ENCODE measurements at regions not wholly inside any gene's neighbourhood (a gene's known extent, or its start where the extent isn't known, plus 50 kb on each side); places are given as distances from the start of the nearest gene placed in this dataset.
"Not testable (repeated sequence)": the region's sequence is repeated elsewhere in the genome, so short reads cannot be mapped to it uniquely, and the experiment has no call there.

DNA sequence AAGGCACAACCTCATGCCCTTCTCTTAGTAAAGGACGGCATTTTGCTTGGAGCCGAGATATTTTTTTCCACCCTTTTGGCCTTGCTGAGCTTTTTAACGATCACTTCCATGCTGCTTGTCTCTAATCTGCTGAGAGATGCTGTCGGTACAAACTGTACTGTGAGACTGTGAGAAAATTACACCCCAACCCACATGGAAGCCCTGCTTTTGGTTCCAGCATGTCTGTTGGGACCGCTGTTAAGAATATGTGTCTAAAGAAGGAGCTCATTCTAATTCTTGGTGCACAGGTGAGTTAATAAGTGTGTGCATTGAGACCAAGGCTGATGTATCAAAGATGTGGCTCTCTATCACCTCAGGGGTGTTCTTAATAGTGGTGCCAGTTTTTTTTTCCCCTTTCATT is 304.5 kb upstream of the MAP3K7 start:
- Histone ChIP-seq H3K4me1 (ENCODE audit: control insufficient read depth in 3 of 3, insufficient read depth in 3 of 3, low read length in 3 of 3) (no peaks in the 10 kb centered on the region), H3K9ac (ENCODE audit: low read depth in 1 of 3, low read length in 3 of 3) (no peak overlapping the region), H3K4me3 (ENCODE audit: low read length in 3 of 3) (no peak overlapping the region), H3K9me3 (ENCODE audit: control insufficient read depth in 3 of 3, low read length in 3 of 3) (no peaks in the 10 kb centered on the region), H3K27ac (ENCODE audit: low read depth, low read length) (no peak overlapping the region), H3K27me3 (ENCODE audit: control insufficient read depth in 3 of 3, insufficient read depth in 3 of 3, low read length in 3 of 3) (peaks cover 0 to 4% (median 3%) of the 10 kb centered on the region in 3 donors), H3K36me3 (ENCODE audit: control insufficient read depth in 3 of 3, insufficient read depth in 3 of 3, low read length in 3 of 3) (no peaks in the 10 kb centered on the region)

GRCh38 chr6:90890683-90891330 is 303.9 kb upstream of the MAP3K7 start:
- no peak overlapping the region for H3K27ac ChIP-seq (ENCODE audit: low read depth, low read length)
- H3K9me3 ChIP-seq (ENCODE audit: control insufficient read depth in 3 of 3, low read length in 3 of 3): no peaks in the 10 kb centered on the region
- peaks cover 0 to 4% (median 3%) of the 10 kb centered on the region in 3 donors for H3K27me3 ChIP-seq (ENCODE audit: control insufficient read depth in 3 of 3, insufficient read depth in 3 of 3, low read length in 3 of 3)
- H3K9ac ChIP-seq (ENCODE audit: low read depth in 1 of 3, low read length in 3 of 3): no peak overlapping the region
- H3K36me3 ChIP-seq (ENCODE audit: control insufficient read depth in 3 of 3, insufficient read depth in 3 of 3, low read length in 3 of 3): no peaks in the 10 kb centered on the region
- H3K4me3 ChIP-seq (ENCODE audit: low read length in 3 of 3): no peak overlapping the region
- H3K4me1 ChIP-seq (ENCODE audit: control insufficient read depth in 3 of 3, insufficient read depth in 3 of 3, low read length in 3 of 3): no peaks in the 10 kb centered on the region

GRCh38 chr6:90887764-90888163 is 300.9 kb upstream of the MAP3K7 start:
- H3K9ac ChIP-seq (ENCODE audit: low read depth in 1 of 3, low read length in 3 of 3): no peak overlapping the region
- H3K27me3 ChIP-seq (ENCODE audit: control insufficient read depth in 3 of 3, insufficient read depth in 3 of 3, low read length in 3 of 3): no peaks in the 10 kb centered on the region
- H3K4me3 ChIP-seq (ENCODE audit: low read length in 3 of 3): no peak overlapping the region
- H3K4me1 ChIP-seq (ENCODE audit: control insufficient read depth in 3 of 3, insufficient read depth in 3 of 3, low read length in 3 of 3): no peaks in the 10 kb centered on the region
- H3K27ac ChIP-seq (ENCODE audit: low read depth, low read length): no peak overlapping the region
- no peaks in the 10 kb centered on the region for H3K36me3 ChIP-seq (ENCODE audit: control insufficient read depth in 3 of 3, insufficient read depth in 3 of 3, low read length in 3 of 3)
- H3K9me3 ChIP-seq (ENCODE audit: control insufficient read depth in 3 of 3, low read length in 3 of 3): no peaks in the 10 kb centered on the region

DNA sequence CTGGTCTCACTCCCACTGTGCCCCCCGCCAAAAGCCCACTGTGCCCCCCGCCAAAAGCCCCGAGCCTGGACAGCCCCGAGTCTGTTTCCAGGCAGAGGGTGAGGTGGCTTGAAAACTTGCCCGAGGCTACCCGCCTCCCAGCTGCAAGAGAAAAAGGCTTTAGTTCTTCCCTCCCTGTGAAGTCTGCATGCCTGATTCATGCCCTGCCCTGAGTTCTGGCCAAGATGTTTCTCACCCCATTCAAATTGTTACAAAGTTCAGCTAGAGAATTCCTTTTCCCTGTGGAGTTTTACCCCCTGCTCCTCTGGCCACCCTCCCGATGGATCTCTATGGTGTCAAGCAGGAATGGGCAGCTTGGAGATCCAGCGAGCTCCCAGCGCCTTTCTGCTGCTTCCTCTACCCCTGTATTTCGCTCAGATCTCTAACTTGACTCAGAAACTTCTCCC is 298.8 kb upstream of the MAP3K7 start:
- H3K27ac ChIP-seq (ENCODE audit: low read depth, low read length): no peak overlapping the region
- H3K36me3 ChIP-seq (ENCODE audit: control insufficient read depth in 3 of 3, insufficient read depth in 3 of 3, low read length in 3 of 3): no peaks in the 10 kb centered on the region
- no peak overlapping the region for H3K9ac ChIP-seq (ENCODE audit: low read depth in 1 of 3, low read length in 3 of 3)
- H3K27me3 ChIP-seq (ENCODE audit: control insufficient read depth in 3 of 3, insufficient read depth in 3 of 3, low read length in 3 of 3): no peaks in the 10 kb centered on the region
- no peaks in the 10 kb centered on the region for H3K9me3 ChIP-seq (ENCODE audit: control insufficient read depth in 3 of 3, low read length in 3 of 3)
- H3K4me1 ChIP-seq (ENCODE audit: control insufficient read depth in 3 of 3, insufficient read depth in 3 of 3, low read length in 3 of 3): no peaks in the 10 kb centered on the region
- H3K4me3 ChIP-seq (ENCODE audit: low read length in 3 of 3): no peak overlapping the region

DNA sequence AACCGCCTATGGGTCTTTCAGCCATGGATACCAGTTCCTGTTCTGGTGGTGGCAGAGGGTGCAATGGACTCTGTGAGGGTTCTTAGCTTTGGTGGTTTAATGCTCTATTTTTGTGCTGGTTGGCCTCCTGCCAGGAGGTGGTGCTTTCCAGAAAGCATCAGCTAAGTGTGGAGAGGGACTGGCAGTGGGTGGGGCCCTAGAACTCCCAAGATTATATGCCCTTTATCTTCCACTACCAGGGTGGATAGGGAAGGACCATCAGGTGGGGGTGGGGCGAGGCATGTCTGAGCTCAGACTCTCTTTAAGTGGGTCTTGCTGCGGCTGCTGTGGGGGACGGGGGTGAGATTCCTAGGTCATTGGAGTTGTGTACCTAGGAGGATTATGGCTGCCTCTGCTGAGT is 298.3 kb upstream of the MAP3K7 start:
- not testable (repeated sequence) for H3K27ac ChIP-seq (ENCODE audit: low read depth, low read length); H3K27me3 ChIP-seq (ENCODE audit: control insufficient read depth in 3 of 3, insufficient read depth in 3 of 3, low read length in 3 of 3); H3K9me3 ChIP-seq (ENCODE audit: control insufficient read depth in 3 of 3, low read length in 3 of 3); H3K9ac ChIP-seq (ENCODE audit: low read depth in 1 of 3, low read length in 3 of 3); H3K36me3 ChIP-seq (ENCODE audit: control insufficient read depth in 3 of 3, insufficient read depth in 3 of 3, low read length in 3 of 3); H3K4me1 ChIP-seq (ENCODE audit: control insufficient read depth in 3 of 3, insufficient read depth in 3 of 3, low read length in 3 of 3); H3K4me3 ChIP-seq (ENCODE audit: low read length in 3 of 3)

- H3K27ac ChIP-seq (ENCODE audit: low read depth, low read length): no peak overlapping the region
- no peaks in the 10 kb centered on the region for H3K9me3 ChIP-seq (ENCODE audit: control insufficient read depth in 3 of 3, low read length in 3 of 3)
- H3K27me3 ChIP-seq (ENCODE audit: control insufficient read depth in 3 of 3, insufficient read depth in 3 of 3, low read length in 3 of 3): peaks cover 0 to 3% (median 0%) of the 10 kb centered on the region in 3 donors
- H3K9ac ChIP-seq (ENCODE audit: low read depth in 1 of 3, low read length in 3 of 3): no peak overlapping the region
- H3K4me3 ChIP-seq (ENCODE audit: low read length in 3 of 3): no peak overlapping the region
- H3K36me3 ChIP-seq (ENCODE audit: control insufficient read depth in 3 of 3, insufficient read depth in 3 of 3, low read length in 3 of 3): no peaks in the 10 kb centered on the region
- H3K4me1 ChIP-seq (ENCODE audit: control insufficient read depth in 3 of 3, insufficient read depth in 3 of 3, low read length in 3 of 3): no peaks in the 10 kb centered on the region
These were observed 290.7 kb upstream of the MAP3K7 start for GRCh38 chr6:90877616-90878015.

GRCh38 chr6:90874931-90875330 is 288.1 kb upstream of the MAP3K7 start:
- H3K9ac ChIP-seq (ENCODE audit: low read depth in 1 of 3, low read length in 3 of 3): no peak overlapping the region
- H3K27me3 ChIP-seq (ENCODE audit: control insufficient read depth in 3 of 3, insufficient read depth in 3 of 3, low read length in 3 of 3): peaks cover 0 to 3% (median 0%) of the 10 kb centered on the region in 3 donors
- H3K27ac ChIP-seq (ENCODE audit: low read depth, low read length): no peak overlapping the region
- H3K36me3 ChIP-seq (ENCODE audit: control insufficient read depth in 3 of 3, insufficient read depth in 3 of 3, low read length in 3 of 3): no peaks in the 10 kb centered on the region
- no peak overlapping the region for H3K4me3 ChIP-seq (ENCODE audit: low read length in 3 of 3)
- no peaks in the 10 kb centered on the region for H3K9me3 ChIP-seq (ENCODE audit: control insufficient read depth in 3 of 3, low read length in 3 of 3)
- no peaks in the 10 kb centered on the region for H3K4me1 ChIP-seq (ENCODE audit: control insufficient read depth in 3 of 3, insufficient read depth in 3 of 3, low read length in 3 of 3)

- no peaks in the 10 kb centered on the region for H3K36me3 ChIP-seq (ENCODE audit: control insufficient read depth in 3 of 3, insufficient read depth in 3 of 3, low read length in 3 of 3)
- no peak overlapping the region for H3K27ac ChIP-seq (ENCODE audit: low read depth, low read length)
- no peaks in the 10 kb centered on the region for H3K9me3 ChIP-seq (ENCODE audit: control insufficient read depth in 3 of 3, low read length in 3 of 3)
- H3K9ac ChIP-seq (ENCODE audit: low read depth in 1 of 3, low read length in 3 of 3): no peak overlapping the region
- H3K4me3 ChIP-seq (ENCODE audit: low read length in 3 of 3): no peak overlapping the region
- no peaks in the 10 kb centered on the region for H3K4me1 ChIP-seq (ENCODE audit: control insufficient read depth in 3 of 3, insufficient read depth in 3 of 3, low read length in 3 of 3)
- H3K27me3 ChIP-seq (ENCODE audit: control insufficient read depth in 3 of 3, insufficient read depth in 3 of 3, low read length in 3 of 3): peaks cover 0 to 3% (median 0%) of the 10 kb centered on the region in 3 donors
These were observed 286.1 kb upstream of the MAP3K7 start for GRCh38 chr6:90872981-90873380.

GRCh38 chr6:90870561-90870960 is 283.7 kb upstream of the MAP3K7 start:
- Histone ChIP-seq H3K9ac (ENCODE audit: low read depth in 1 of 3, low read length in 3 of 3) (no peak overlapping the region), H3K4me1 (ENCODE audit: control insufficient read depth in 3 of 3, insufficient read depth in 3 of 3, low read length in 3 of 3) (no peaks in the 10 kb centered on the region), H3K36me3 (ENCODE audit: control insufficient read depth in 3 of 3, insufficient read depth in 3 of 3, low read length in 3 of 3) (no peaks in the 10 kb centered on the region), H3K4me3 (ENCODE audit: low read length in 3 of 3) (no peak overlapping the region), H3K9me3 (ENCODE audit: control insufficient read depth in 3 of 3, low read length in 3 of 3) (no peaks in the 10 kb centered on the region), H3K27ac (ENCODE audit: low read depth, low read length) (no peak overlapping the region), H3K27me3 (ENCODE audit: control insufficient read depth in 3 of 3, insufficient read depth in 3 of 3, low read length in 3 of 3) (no peaks in the 10 kb centered on the region)

DNA sequence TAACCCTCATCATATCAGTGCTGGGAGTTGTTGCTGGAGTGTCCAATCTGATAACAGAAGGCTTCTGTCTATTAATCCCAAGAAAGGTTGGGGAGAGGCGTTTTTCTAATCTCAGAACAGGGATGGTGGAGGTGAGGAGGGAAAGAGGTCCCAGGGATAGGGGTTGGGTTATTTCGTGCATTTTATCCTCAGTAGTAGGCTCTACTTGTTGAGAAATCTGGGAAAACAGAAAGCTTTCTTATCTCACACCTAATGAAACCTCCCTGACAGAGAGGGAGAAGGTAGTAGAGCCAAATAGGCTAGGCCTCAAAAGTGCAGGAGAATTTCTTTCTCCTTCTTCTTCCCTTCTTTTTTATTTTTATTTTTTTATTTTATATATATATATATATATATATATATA is 281.8 kb upstream of the MAP3K7 start:
- Histone ChIP-seq H3K36me3 (ENCODE audit: control insufficient read depth in 3 of 3, insufficient read depth in 3 of 3, low read length in 3 of 3) (no peaks in the 10 kb centered on the region), H3K9me3 (ENCODE audit: control insufficient read depth in 3 of 3, low read length in 3 of 3) (no peaks in the 10 kb centered on the region), H3K27ac (ENCODE audit: low read depth, low read length) (no peak overlapping the region), H3K4me3 (ENCODE audit: low read length in 3 of 3) (no peak overlapping the region), H3K4me1 (ENCODE audit: control insufficient read depth in 3 of 3, insufficient read depth in 3 of 3, low read length in 3 of 3) (no peaks in the 10 kb centered on the region), H3K9ac (ENCODE audit: low read depth in 1 of 3, low read length in 3 of 3) (no peak overlapping the region), H3K27me3 (ENCODE audit: control insufficient read depth in 3 of 3, insufficient read depth in 3 of 3, low read length in 3 of 3) (no peaks in the 10 kb centered on the region)

Measured in skeletal muscle tissue (tissue), 3 donors.